ENCODE measurements at regions not wholly inside any gene's neighbourhood (a gene's known extent, or its start where the extent isn't known, plus 50 kb on each side); places are given as distances from the start of the nearest gene placed in this dataset.

- intact Hi-C loops (cut with micrococcal nuclease), result loop anchor here (1.0 to 5.0 kb wide), 10 partner anchors 29 to 487 kb away; partner anchors contain the start of gene GMNN
- H3K27ac Mint-ChIP-seq, result peak overlapping the region; percentile 70
- H3K27me3 Mint-ChIP-seq (ENCODE audit: low read depth), result no peaks in the 10 kb centered on the region
- peaks cover 10% of the 10 kb centered on the region for H3K4me1 Mint-ChIP-seq (ENCODE audit: low read depth)
- H3K9me3 Mint-ChIP-seq, result no peaks in the 10 kb centered on the region
- peak; percentile 91 for DNase-seq
- peak overlapping the region; percentile 38 for H3K4me3 Mint-ChIP-seq
- CTCF ChIA-PET, result interaction anchor here (0.6 to 5.4 kb wide), 46 partner anchors 8 to 589 kb away, joined by 3 to 106 read pairs (median 4); no protein-coding TSS in a partner anchor
- no peaks in the 10 kb centered on the region for H3K36me3 Mint-ChIP-seq (ENCODE audit: low read depth)
These were observed 135.0 kb upstream of the RIPOR2 start for GRCh38 chr6:25070547-25071366.

GRCh38 chr6:25078141-25078540 is 142.4 kb upstream of the RIPOR2 start:
- Mint-ChIP-seq H3K4me3 (no peak overlapping the region), H3K27ac (no peak overlapping the region), H3K4me1 (ENCODE audit: low read depth) (peaks cover 14% of the 10 kb centered on the region), H3K9me3 (no peaks in the 10 kb centered on the region), H3K36me3 (ENCODE audit: low read depth) (peaks cover 5% of the 10 kb centered on the region), H3K27me3 (ENCODE audit: low read depth) (no peaks in the 10 kb centered on the region)
- intact Hi-C loops (cut with micrococcal nuclease), result no loop called here
- DNase-seq, result no peak
- CTCF ChIA-PET, result no interaction called here

- CTCF ChIA-PET, result interaction anchor here (1.0 to 1.1 kb wide), 2 partner anchors 13 to 57 kb away, joined by 3 read pairs; no protein-coding TSS in a partner anchor
- H3K9me3 Mint-ChIP-seq, result no peaks in the 10 kb centered on the region
- H3K4me1 Mint-ChIP-seq (ENCODE audit: low read depth), result peaks cover 16% of the 10 kb centered on the region
- H3K4me3 Mint-ChIP-seq, result no peak overlapping the region
- no peaks in the 10 kb centered on the region for H3K27me3 Mint-ChIP-seq (ENCODE audit: low read depth)
- intact Hi-C loops (cut with micrococcal nuclease), result no loop called here
- H3K36me3 Mint-ChIP-seq (ENCODE audit: low read depth), result peaks cover 13% of the 10 kb centered on the region
- H3K27ac Mint-ChIP-seq, result no peak overlapping the region
- DNase-seq, result no peak
These were observed 148.2 kb upstream of the RIPOR2 start for GRCh38 chr6:25083784-25084507.

- H3K27me3 Mint-ChIP-seq (ENCODE audit: low read depth), result no peaks in the 10 kb centered on the region
- H3K36me3 Mint-ChIP-seq (ENCODE audit: low read depth), result peaks cover 18% of the 10 kb centered on the region
- H3K4me3 Mint-ChIP-seq, result no peak overlapping the region
- peaks cover 16% of the 10 kb centered on the region for H3K4me1 Mint-ChIP-seq (ENCODE audit: low read depth)
- CTCF ChIA-PET, result interaction anchor here (1.0 to 1.1 kb wide), 2 partner anchors 14 to 57 kb away, joined by 3 read pairs; no protein-coding TSS in a partner anchor
- intact Hi-C loops (cut with micrococcal nuclease), result no loop called here
- no peak overlapping the region for H3K27ac Mint-ChIP-seq
- no peak for DNase-seq
- H3K9me3 Mint-ChIP-seq, result no peaks in the 10 kb centered on the region
These were observed 148.7 kb upstream of the RIPOR2 start for GRCh38 chr6:25084508-25084833.

GRCh38 chr6:25085756-25086155 is 150.0 kb upstream of the RIPOR2 start:
- peaks cover 17% of the 10 kb centered on the region for H3K36me3 Mint-ChIP-seq (ENCODE audit: low read depth)
- intact Hi-C loops (cut with micrococcal nuclease), result no loop called here
- H3K9me3 Mint-ChIP-seq, result no peaks in the 10 kb centered on the region
- H3K27me3 Mint-ChIP-seq (ENCODE audit: low read depth), result no peaks in the 10 kb centered on the region
- no peak overlapping the region for H3K27ac Mint-ChIP-seq
- CTCF ChIA-PET, result interaction anchor here (1.2 kb wide), 1 partner anchor 502 kb away, joined by 3 read pairs; no protein-coding TSS in a partner anchor
- no peak overlapping the region for H3K4me3 Mint-ChIP-seq
- no peak for DNase-seq
- H3K4me1 Mint-ChIP-seq (ENCODE audit: low read depth), result peaks cover 13% of the 10 kb centered on the region

- DNase-seq, result no peak
- H3K4me1 Mint-ChIP-seq (ENCODE audit: low read depth), result peaks cover 10% of the 10 kb centered on the region
- no peaks in the 10 kb centered on the region for H3K9me3 Mint-ChIP-seq
- CTCF ChIA-PET, result interaction anchor here (1.2 to 1.5 kb wide), 2 partner anchors 16 to 503 kb away, joined by 3 to 4 read pairs; no protein-coding TSS in a partner anchor
- no peak overlapping the region for H3K4me3 Mint-ChIP-seq
- intact Hi-C loops (cut with micrococcal nuclease), result no loop called here
- no peaks in the 10 kb centered on the region for H3K27me3 Mint-ChIP-seq (ENCODE audit: low read depth)
- H3K36me3 Mint-ChIP-seq (ENCODE audit: low read depth), result peaks cover 17% of the 10 kb centered on the region
- no peak overlapping the region for H3K27ac Mint-ChIP-seq
These were observed 150.8 kb upstream of the RIPOR2 start for GRCh38 chr6:25086500-25087091.

GRCh38 chr6:25088513-25088912 is 152.8 kb upstream of the RIPOR2 start:
- H3K9me3 Mint-ChIP-seq, result no peaks in the 10 kb centered on the region
- no peak overlapping the region for H3K27ac Mint-ChIP-seq
- H3K36me3 Mint-ChIP-seq (ENCODE audit: low read depth), result peaks cover 29% of the 10 kb centered on the region
- H3K4me1 Mint-ChIP-seq (ENCODE audit: low read depth), result peaks cover 8% of the 10 kb centered on the region
- no peak for DNase-seq
- intact Hi-C loops (cut with micrococcal nuclease), result no loop called here
- H3K27me3 Mint-ChIP-seq (ENCODE audit: low read depth), result no peaks in the 10 kb centered on the region
- no peak overlapping the region for H3K4me3 Mint-ChIP-seq
- CTCF ChIA-PET, result interaction anchor here (0.9 kb wide), 1 partner anchor 42 kb away, joined by 5 read pairs; no protein-coding TSS in a partner anchor

- no peak for DNase-seq
- CTCF ChIA-PET, result interaction anchor here (0.9 to 1.0 kb wide), 2 partner anchors 41 to 50 kb away, joined by 3 to 5 read pairs; no protein-coding TSS in a partner anchor
- H3K27ac Mint-ChIP-seq, result peak overlapping the region; percentile 8
- H3K36me3 Mint-ChIP-seq (ENCODE audit: low read depth), result peaks cover 30% of the 10 kb centered on the region
- H3K27me3 Mint-ChIP-seq (ENCODE audit: low read depth), result no peaks in the 10 kb centered on the region
- no peaks in the 10 kb centered on the region for H3K9me3 Mint-ChIP-seq
- intact Hi-C loops (cut with micrococcal nuclease), result no loop called here
- peaks cover 8% of the 10 kb centered on the region for H3K4me1 Mint-ChIP-seq (ENCODE audit: low read depth)
- no peak overlapping the region for H3K4me3 Mint-ChIP-seq
These were observed 153.7 kb upstream of the RIPOR2 start for GRCh38 chr6:25089442-25089841.

- intact Hi-C loops (cut with micrococcal nuclease), result no loop called here
- H3K27ac Mint-ChIP-seq, result no peak overlapping the region
- no peaks in the 10 kb centered on the region for H3K9me3 Mint-ChIP-seq
- no peaks in the 10 kb centered on the region for H3K27me3 Mint-ChIP-seq (ENCODE audit: low read depth)
- H3K4me1 Mint-ChIP-seq (ENCODE audit: low read depth), result no peaks in the 10 kb centered on the region
- CTCF ChIA-PET, result interaction anchor here (0.6 to 0.7 kb wide), 2 partner anchors 120 to 175 kb away, joined by 3 read pairs; no protein-coding TSS in a partner anchor
- H3K4me3 Mint-ChIP-seq, result no peak overlapping the region
- peaks cover 44% of the 10 kb centered on the region for H3K36me3 Mint-ChIP-seq (ENCODE audit: low read depth)
- DNase-seq, result no peak
These were observed 159.0 kb upstream of the RIPOR2 start for GRCh38 chr6:25094726-25095125.

- no peaks in the 10 kb centered on the region for H3K9me3 Mint-ChIP-seq
- no peaks in the 10 kb centered on the region for H3K27me3 Mint-ChIP-seq (ENCODE audit: low read depth)
- intact Hi-C loops (cut with micrococcal nuclease), result no loop called here
- H3K36me3 Mint-ChIP-seq (ENCODE audit: low read depth), result peaks cover 36% of the 10 kb centered on the region
- DNase-seq, result no peak
- H3K4me3 Mint-ChIP-seq, result no peak overlapping the region
- peaks cover 3% of the 10 kb centered on the region for H3K4me1 Mint-ChIP-seq (ENCODE audit: low read depth)
- CTCF ChIA-PET, result no interaction called here
- H3K27ac Mint-ChIP-seq, result no peak overlapping the region
These were observed 164.5 kb upstream of the RIPOR2 start for GRCh38 chr6:25100288-25100687.

GRCh38 chr6:25103603-25104002 is 167.8 kb upstream of the RIPOR2 start:
- no peaks in the 10 kb centered on the region for H3K27me3 Mint-ChIP-seq (ENCODE audit: low read depth)
- H3K4me3 Mint-ChIP-seq, result no peak overlapping the region
- peaks cover 55% of the 10 kb centered on the region for H3K36me3 Mint-ChIP-seq (ENCODE audit: low read depth)
- H3K27ac Mint-ChIP-seq, result no peak overlapping the region
- CTCF ChIA-PET, result interaction anchor here (0.8 kb wide), 1 partner anchor 246 kb away, joined by 4 read pairs; no protein-coding TSS in a partner anchor
- peaks cover 6% of the 10 kb centered on the region for H3K4me1 Mint-ChIP-seq (ENCODE audit: low read depth)
- DNase-seq, result no peak
- intact Hi-C loops (cut with micrococcal nuclease), result no loop called here
- no peaks in the 10 kb centered on the region for H3K9me3 Mint-ChIP-seq

Data from activated naive CD4-positive, alpha-beta T cell treated with anti-CD3 and anti-CD28 coated beads for 36 hours (primary cell).